Upper lobe of right lung (tissue), 1 donor: ENCODE measurements at regions not wholly inside any gene's neighbourhood (a gene's known extent, or its start where the extent isn't known, plus 50 kb on each side); places are given as distances from the start of the nearest gene placed in this dataset.

Experiments
- ATAC-seq: fragments of 200-7000 bp; cut with Tn5 transposase; one replicate; pipeline ENCODE4 v1.9.1; 2020; ENCODE audit warnings: mild to moderate bottlenecking, moderate library complexity
- DNase-seq: peaks from one replicate; pipeline ENCODE4 v3.0.0-alpha.2; 2020
- H3K27ac ChIP-seq: fragments of 200-600 bp; one replicate; pipeline ENCODE4 v1.8.0; 2022
- H3K27me3 ChIP-seq: fragments of 200-600 bp; one replicate; pipeline ENCODE4 v1.8.0; 2022; ENCODE audit warnings: mild to moderate bottlenecking
- H3K36me3 ChIP-seq: fragments of 200-600 bp; one replicate; pipeline ENCODE4 v1.8.0; 2022
- H3K4me1 ChIP-seq: fragments of 200-600 bp; one replicate; pipeline ENCODE4 v1.8.0; 2022
- H3K4me3 ChIP-seq: fragments of 200-600 bp; one replicate; pipeline ENCODE4 v1.8.0; 2022; ENCODE audit warnings: mild to moderate bottlenecking
- H3K9me3 ChIP-seq: fragments of 200-600 bp; one replicate; pipeline ENCODE4 v1.8.0; 2022
- intact Hi-C: fragments of 100-400 bp; cut with DNase I; formaldehyde crosslinking; loops from one replicate; pipeline ENCODE4 v1.11.0; 2022
- TF ChIP-seq, protein P1 (sequence below): fragments of 200-600 bp; IDR thresholded peaks from one replicate; pipeline ENCODE4 v1.8.0; 2022; ENCODE audit warnings: antibody characterized with exemption
- donor health status: DM: no; HTN: yes; CAD: no; lungs with severe emphysema.

DNA sequence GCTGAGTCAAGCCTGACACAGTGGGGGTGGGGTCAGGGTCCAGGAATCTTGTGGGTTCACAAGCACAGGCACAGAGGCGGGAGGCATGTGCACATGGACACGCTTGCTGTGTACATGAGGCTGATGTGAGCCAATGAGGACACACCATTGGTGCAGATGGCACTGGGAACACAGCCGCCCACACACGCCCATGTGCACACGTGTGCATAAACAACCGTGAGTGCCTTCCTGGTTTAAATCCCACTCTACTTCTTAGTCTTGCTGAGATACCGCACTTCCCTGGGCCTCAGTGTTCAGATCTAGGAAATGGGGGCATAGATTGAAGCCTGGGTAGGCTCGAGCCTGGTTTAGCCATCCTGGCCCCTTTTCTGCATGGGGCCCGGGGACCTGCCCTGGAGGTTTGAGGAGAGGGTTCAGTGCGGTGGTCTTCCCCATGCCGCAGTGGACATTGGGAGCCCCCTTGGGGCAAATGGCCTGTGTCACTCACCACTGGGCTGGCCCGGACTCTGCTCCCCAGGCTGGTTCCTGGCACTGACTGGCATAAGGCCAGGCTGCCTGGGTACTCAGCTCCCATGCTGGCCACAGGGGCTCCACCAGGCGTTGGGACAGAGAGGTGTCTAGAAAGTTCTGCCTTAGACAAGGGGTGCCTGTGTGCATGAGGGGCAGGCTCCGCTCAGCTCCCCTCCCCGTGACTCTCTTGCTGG, 60.2 kb downstream of the CEBPB start:
- H3K27ac ChIP-seq: no peak overlapping the region
- no peaks in the 10 kb centered on the region for H3K4me1 ChIP-seq
- intact Hi-C loops: no loop called here
- no peaks in the 10 kb centered on the region for H3K36me3 ChIP-seq
- no peaks in the 10 kb centered on the region for H3K9me3 ChIP-seq
- H3K4me3 ChIP-seq: no peak overlapping the region
- no peaks in the 10 kb centered on the region for H3K27me3 ChIP-seq
- ATAC-seq (no peak), DNase-seq (no peak)
- TF ChIP-seq, protein P1, sequence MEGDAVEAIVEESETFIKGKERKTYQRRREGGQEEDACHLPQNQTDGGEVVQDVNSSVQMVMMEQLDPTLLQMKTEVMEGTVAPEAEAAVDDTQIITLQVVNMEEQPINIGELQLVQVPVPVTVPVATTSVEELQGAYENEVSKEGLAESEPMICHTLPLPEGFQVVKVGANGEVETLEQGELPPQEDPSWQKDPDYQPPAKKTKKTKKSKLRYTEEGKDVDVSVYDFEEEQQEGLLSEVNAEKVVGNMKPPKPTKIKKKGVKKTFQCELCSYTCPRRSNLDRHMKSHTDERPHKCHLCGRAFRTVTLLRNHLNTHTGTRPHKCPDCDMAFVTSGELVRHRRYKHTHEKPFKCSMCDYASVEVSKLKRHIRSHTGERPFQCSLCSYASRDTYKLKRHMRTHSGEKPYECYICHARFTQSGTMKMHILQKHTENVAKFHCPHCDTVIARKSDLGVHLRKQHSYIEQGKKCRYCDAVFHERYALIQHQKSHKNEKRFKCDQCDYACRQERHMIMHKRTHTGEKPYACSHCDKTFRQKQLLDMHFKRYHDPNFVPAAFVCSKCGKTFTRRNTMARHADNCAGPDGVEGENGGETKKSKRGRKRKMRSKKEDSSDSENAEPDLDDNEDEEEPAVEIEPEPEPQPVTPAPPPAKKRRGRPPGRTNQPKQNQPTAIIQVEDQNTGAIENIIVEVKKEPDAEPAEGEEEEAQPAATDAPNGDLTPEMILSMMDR: no peak

DNA sequence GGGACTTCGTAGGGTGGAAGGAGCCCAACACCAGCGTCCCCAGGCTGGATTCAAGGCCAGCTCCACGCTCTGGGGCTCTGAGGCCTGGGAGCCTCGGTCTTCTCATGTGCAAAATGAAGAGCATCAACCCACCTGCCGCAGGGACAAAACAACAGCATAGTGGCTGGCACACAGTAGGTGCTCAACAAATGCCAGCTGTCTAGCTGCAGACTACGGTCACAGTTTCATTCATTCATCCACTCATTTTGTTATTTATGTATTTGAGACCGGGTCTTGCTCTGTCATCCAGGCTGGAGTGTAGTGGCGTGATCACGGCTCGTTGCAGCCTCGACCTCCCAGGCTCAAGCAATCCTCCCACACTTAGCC, 60.7 kb downstream of the CEBPB start:
- Histone ChIP-seq H3K36me3 (no peaks in the 10 kb centered on the region), H3K9me3 (no peaks in the 10 kb centered on the region), H3K4me1 (no peaks in the 10 kb centered on the region), H3K27ac (no peak overlapping the region), H3K4me3 (no peak overlapping the region), H3K27me3 (no peaks in the 10 kb centered on the region)
- ATAC-seq (no peak), DNase-seq (no peak)
- TF ChIP-seq, protein P1: no peak
- intact Hi-C loops: no loop called here

DNA sequence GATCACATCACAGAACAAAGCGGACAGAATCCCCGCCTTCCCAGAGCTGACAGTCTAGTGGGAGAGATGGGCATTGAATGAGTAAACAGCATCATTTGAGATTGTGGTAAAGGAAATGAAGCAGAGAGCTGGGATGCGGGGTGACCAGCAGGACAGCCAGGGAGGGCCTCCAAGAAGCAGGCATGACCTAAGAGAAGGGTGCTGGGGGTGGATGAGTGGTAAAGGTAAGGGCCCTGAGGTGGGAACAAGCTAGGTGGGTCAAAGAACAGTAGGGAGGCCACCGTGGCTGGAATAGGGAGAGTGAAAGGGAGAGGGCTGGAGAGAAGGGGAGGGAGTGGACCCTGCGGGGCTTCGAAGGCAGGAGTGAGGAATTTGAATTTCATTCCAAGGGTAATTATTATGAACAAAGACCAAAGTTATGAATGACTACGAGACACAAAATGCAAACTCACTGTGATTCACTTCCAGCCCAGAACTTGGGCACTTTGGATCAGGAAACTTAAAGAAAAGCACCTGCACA, 61.4 kb downstream of the CEBPB start:
- no peak overlapping the region for H3K4me3 ChIP-seq
- H3K4me1 ChIP-seq: no peaks in the 10 kb centered on the region
- H3K27me3 ChIP-seq: no peaks in the 10 kb centered on the region
- intact Hi-C loops: no loop called here
- H3K9me3 ChIP-seq: no peaks in the 10 kb centered on the region
- no peaks in the 10 kb centered on the region for H3K36me3 ChIP-seq
- DNase-seq: no peak
- TF ChIP-seq, protein P1: no peak
- H3K27ac ChIP-seq: peak overlapping the region; percentile 15
- ATAC-seq: no peak

DNA sequence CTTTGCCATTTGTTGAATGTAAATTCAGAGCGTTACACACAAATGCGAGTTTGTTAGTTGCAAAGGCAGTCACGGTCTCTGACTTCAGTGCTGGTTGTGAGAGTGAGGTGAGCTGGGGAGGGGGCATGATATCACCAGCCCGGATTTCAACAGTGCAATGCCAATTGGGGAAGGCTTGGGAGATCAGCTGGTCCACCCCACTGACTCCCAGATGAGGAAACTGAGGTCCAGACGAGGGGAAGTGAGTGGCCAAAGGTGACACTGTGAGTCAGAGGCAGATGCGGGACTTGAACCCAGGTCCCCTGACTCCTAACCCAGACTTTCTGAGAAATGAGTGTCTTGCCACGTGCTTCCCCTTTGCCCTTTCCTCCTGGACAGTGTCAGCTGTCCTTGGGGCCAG, 62.1 kb downstream of the CEBPB start:
- TF ChIP-seq, protein P1: no peak
- ATAC-seq: peak; percentile 83
- no peaks in the 10 kb centered on the region for H3K27me3 ChIP-seq
- no peaks in the 10 kb centered on the region for H3K4me1 ChIP-seq
- H3K27ac ChIP-seq: peak overlapping the region; percentile 15
- H3K9me3 ChIP-seq: no peaks in the 10 kb centered on the region
- intact Hi-C loops: no loop called here
- no peak for DNase-seq
- H3K4me3 ChIP-seq: no peak overlapping the region
- H3K36me3 ChIP-seq: no peaks in the 10 kb centered on the region

DNA sequence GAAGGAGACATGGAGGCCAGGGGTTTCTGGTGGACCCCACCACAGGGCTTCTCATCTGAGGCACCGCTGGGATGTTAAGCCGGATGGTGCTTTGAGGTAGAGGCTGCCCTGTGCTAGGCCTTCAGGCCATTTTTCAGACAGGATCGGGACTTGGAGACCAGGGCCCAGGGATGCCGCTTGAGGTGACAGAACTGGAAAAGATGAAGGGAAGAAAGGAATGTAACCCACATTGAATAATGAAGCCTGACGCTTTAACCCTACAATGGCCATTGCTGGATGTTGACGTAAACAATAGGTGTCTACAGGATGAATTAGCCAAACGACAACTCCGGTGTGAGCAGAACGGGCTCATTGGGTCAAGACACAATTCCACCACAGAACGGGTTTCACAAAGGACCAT, 62.5 kb downstream of the CEBPB start:
- intact Hi-C loops: no loop called here
- no peak for ATAC-seq
- H3K4me3 ChIP-seq: no peak overlapping the region
- no peaks in the 10 kb centered on the region for H3K4me1 ChIP-seq
- no peak for DNase-seq
- no peak overlapping the region for H3K27ac ChIP-seq
- no peaks in the 10 kb centered on the region for H3K27me3 ChIP-seq
- no peaks in the 10 kb centered on the region for H3K36me3 ChIP-seq
- TF ChIP-seq, protein P1: no peak
- H3K9me3 ChIP-seq: no peaks in the 10 kb centered on the region
